Hematopoietic multipotent progenitor cell treated with erythropoietin and hydrocortisone succinate and interleukin-3 and kit ligand, for 15 days (in vitro differentiated cells): ENCODE measurements at regions not wholly inside any gene's neighbourhood (a gene's known extent, or its start where the extent isn't known, plus 50 kb on each side); places are given as distances from the start of the nearest gene placed in this dataset.

Experiments used
- DNase-seq: peaks from one replicate; pipeline ENCODE4 v3.0.0-alpha.2; 2015; ENCODE audit warnings: low spot score

- DNase-seq, result no peak
Measured at GRCh38 chr17:77684803-77685798, 273.4 kb upstream of the TNRC6C start.

DNA sequence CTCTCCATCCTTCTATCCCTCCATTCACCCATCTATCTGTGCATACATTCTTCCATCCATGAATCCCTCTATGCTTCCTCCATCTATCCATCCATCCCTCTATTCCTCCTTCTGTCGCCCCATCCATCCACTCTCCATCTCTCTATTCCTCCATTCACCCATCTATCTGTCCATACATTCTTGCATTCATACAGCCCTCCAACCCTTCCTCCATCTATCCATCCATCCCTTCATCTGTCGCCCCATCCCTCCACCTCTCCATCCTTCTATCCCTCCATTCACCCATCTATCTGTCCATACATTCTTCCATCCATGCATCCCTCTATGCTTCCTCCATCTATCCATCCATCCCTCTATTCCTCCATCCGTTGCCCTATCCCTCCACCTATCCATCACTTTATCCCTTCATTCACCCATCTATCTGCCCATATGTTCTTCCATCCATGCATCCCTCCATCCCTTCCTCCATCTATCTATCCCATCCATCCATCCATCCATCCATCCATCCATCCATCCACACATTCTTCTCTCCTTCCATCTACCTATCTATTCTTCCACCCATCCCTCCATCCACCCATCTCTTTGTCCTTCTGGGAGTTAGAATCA, 272.5 kb upstream of the TNRC6C start:
- no peak for DNase-seq

GRCh38 chr17:77686903-77687302, 271.6 kb upstream of the TNRC6C start:
- no peak for DNase-seq

DNA sequence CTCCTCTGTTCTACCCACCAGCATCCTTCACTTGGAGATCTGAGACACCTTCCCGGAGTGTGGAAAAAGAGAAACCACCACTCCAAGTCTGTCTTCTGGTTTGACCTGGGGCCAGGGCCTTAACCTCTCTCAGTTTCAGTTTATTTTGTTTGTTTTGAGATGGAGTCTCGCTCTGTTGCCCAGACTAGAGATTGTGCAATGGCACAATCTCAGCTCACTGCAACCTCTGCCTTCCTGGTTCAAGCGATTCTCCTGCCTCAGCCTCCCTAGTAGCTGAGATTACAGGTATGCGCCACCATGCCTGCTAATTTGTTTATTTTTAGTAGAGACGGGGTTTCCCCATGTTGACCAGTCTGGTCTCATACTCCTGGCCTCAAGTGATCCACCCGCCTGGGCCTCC, 271.1 kb upstream of the TNRC6C start:
- DNase-seq, result no peak

DNA sequence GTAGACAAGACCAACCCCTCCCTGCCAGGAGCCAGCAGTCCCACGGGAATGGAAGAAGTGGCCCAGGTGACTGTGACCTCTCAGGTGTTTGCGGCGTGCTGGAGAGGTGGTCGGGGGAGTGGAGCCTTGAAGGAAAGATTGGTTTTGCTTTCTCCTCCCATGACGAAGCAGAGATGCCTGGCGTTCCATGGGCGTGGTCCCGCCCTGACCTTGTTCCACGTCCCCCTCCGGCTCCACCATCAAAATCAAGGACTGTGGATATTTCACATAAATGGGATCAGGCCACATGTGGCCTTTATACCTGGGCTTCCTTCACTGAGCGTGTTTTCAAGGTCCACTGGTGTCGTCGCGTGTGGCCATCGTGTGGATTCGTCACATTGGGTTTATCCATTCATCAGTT, 270.6 kb upstream of the TNRC6C start:
- DNase-seq, result no peak

DNA sequence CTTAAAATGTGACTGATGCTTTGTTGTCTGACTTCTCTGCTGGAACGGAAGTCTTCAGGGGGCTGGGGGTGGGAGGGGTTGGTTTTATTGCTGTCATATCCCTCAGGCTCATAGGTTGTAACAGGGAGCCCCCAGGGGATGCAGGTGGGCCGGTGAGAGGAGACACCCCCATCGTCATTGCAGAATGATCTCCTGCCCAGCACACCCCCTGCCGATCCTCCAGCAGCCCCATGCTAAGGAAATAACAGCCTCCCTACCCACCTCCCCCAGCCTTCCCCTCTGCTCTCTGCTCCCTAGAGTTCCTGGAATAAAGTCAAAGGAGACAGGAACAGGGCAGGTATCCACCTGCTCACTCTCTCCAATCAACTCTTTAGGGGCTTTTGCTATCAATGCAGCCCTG, 270.1 kb upstream of the TNRC6C start:
- no peak for DNase-seq

GRCh38 chr17:77690271-77691161, 268.0 kb upstream of the TNRC6C start:
- DNase-seq, result no peak

GRCh38 chr17:77691216-77692085, 267.1 kb upstream of the TNRC6C start:
- DNase-seq, result no peak

- no peak for DNase-seq
Measured at GRCh38 chr17:77692571-77693161, 265.8 kb upstream of the TNRC6C start.

- no peak for DNase-seq
Measured at GRCh38 chr17:77693301-77693700, 265.2 kb upstream of the TNRC6C start.

- DNase-seq, result no peak
Measured at GRCh38 chr17:77693776-77694175, 264.7 kb upstream of the TNRC6C start.

- DNase-seq, result no peak
Measured at GRCh38 chr17:77694391-77695363, 263.8 kb upstream of the TNRC6C start.

DNA sequence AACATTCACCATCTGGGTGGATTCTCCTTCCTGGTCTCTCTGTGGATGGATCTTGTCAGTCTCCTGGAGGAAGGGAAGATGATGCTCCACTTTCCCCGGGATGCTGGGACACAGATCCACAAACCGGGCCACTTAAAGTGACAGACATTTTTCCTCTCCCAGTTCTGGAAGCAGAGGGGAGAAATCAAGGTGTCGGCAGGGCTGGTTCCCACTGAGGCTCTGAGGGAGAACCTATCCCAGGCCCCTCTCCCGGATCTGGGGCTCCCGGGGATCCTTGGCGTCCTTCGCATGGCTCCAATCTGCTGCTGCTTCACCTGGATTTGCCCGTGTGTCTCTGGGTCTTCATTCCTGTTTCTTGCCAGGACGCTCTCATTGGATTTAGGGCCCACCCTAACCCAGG, 263.1 kb upstream of the TNRC6C start:
- DNase-seq, result no peak

GRCh38 chr17:77696151-77696720, 262.3 kb upstream of the TNRC6C start:
- DNase-seq, result no peak

GRCh38 chr17:77696721-77697460, 261.6 kb upstream of the TNRC6C start:
- DNase-seq, result no peak

GRCh38 chr17:77697480-77698400, 260.8 kb upstream of the TNRC6C start:
- no peak for DNase-seq

DNA sequence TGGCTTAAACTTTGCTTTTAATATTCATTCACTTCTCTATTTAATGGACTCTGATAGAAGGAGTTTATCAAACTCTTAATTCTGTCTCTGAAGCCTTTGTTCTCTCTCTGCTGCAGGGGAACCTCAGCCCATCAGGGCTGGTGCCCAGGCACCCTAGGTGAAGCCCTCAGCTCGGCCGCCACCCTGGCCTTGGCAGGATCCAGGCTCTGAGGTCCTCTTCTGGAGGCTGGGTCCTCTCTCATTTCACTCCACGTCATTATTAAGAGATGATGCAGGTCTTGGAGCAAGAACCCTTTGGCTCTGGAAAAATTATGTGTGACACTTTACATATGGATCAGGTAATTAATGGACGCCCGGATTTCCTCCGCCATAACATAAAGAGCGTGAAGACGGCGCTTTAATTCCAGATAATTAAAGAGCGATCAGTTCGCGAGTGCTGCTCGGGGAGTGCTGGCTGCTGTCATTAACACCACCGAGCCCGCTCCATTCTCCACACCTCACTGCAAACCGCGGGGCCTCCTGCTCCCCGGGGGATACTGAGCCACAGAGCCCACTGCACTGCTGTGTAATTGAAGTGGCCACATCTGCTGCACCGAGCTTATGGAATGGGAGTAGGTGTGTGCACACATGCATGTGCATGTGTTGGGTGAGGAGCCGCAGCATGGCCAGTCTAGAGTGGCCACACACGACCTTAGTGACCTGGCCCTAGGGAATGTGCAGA, 259.4 kb upstream of the TNRC6C start:
- DNase-seq, result no peak
